D721Med (cell line): ENCODE measurements at regions not wholly inside any gene's neighbourhood (a gene's known extent, or its start where the extent isn't known, plus 50 kb on each side); places are given as distances from the start of the nearest gene placed in this dataset.

Experiments used
- DNase-seq: peaks from one replicate; pipeline ENCODE4 v3.0.0; 2011; ENCODE audit warnings: low spot score; ENCODE audit not compliant: insufficient read length
- FAIRE-seq: peaks from 2 replicates; lab custom pipeline; 2011; peaks lifted over from hg19 to GRCh38; lab: Jason Lieb, UNC
- CTCF ChIP-seq: IDR thresholded peaks from 2 replicates; pipeline ENCODE4 v1.5.1; 2012; ENCODE audit warnings: mild to moderate bottlenecking, control low read depth; ENCODE audit not compliant: insufficient read depth; ENCODE audit errors: missing control alignments

DNA sequence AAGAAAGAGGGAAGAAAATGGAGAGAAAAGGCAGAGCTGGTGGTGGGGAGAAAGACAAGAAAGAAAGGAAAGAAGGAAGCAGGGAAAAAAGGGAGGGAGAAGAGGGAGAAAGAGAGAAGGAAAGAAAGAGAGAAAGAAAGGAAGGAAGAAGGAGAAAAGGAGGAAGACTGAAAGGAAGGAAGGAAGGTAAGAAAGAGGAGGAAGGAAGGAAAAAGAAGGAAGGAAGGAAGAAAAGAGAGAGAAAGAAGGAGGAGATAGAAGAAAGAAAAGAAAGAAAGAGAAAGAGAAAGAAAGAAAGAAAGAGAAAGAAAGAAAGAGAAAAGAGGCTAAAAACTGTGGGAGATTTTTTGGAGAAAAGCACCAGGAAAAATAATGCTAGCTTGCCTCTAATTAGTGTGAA is 561.4 kb upstream of the GOT2 start:
- TF ChIP-seq CTCF, result no peak
- FAIRE-seq, result no peak
- no peak for DNase-seq

- no peak for TF ChIP-seq CTCF
- DNase-seq, result no peak
- no peak for FAIRE-seq
Measured at GRCh38 chr16:59290718-59291117, 556.6 kb upstream of the GOT2 start.

- no peak for TF ChIP-seq CTCF
- FAIRE-seq (no peak), DNase-seq (no peak)
Measured at GRCh38 chr16:59289151-59289550, 555.0 kb upstream of the GOT2 start.

- FAIRE-seq (no peak), DNase-seq (no peak)
- TF ChIP-seq CTCF, result no peak
Measured at GRCh38 chr16:59274141-59274540, 540.0 kb upstream of the GOT2 start.

- TF ChIP-seq CTCF, result no peak
- FAIRE-seq (no peak), DNase-seq (no peak)
Measured at GRCh38 chr16:59263955-59264354, 529.8 kb upstream of the GOT2 start.

DNA sequence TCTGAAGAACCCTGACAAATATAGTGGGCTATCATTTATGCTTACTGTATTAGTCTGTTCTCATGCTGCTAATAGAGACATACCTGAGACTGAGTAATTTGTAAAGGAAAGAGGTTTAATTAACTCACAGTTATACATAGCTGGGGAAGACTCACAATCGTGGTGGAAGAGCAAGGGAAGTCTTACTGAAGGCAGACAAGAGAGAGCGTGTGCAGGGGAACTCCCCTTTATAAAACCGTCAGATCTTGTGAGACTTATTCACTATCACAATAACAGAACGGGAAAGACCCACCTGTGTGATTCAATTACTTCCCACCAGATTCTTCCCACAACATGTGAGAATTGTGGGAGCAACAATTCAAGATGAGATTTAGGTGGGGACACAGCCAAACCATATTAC is 526.8 kb upstream of the GOT2 start:
- FAIRE-seq (no peak), DNase-seq (no peak)
- TF ChIP-seq CTCF, result no peak

DNA sequence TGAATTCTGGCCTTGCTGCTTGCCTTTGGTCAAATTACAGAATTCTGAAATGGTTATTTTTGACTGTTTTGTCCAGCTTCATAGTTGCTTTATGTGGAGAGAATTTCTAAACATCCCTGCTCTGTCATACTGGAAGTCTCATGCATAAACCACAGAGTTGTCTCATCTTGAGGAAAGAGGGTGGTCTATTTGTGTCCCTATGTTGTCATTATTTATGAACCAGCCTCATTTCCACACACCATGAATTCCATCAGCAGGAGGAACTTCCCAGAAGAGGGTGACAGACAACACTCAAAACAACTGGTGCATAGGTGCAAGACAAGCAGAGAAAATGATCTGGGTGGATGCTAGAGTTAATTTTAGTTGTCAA is 525.8 kb upstream of the GOT2 start:
- no peak for TF ChIP-seq CTCF
- FAIRE-seq (no peak), DNase-seq (no peak)
